Neural cell (in vitro differentiated cells): ENCODE measurements at regions not wholly inside any gene's neighbourhood (a gene's known extent, or its start where the extent isn't known, plus 50 kb on each side); places are given as distances from the start of the nearest gene placed in this dataset.

Experiments
- H2AFZ ChIP-seq: fragments of 200-600, 300-800 bp; sonication (generic), shearing (Covaris generic); 2 replicates; pipeline ENCODE4 v1.6.0; 2014; ENCODE audit warnings: low read depth, mild to moderate bottlenecking, antibody characterized with exemption, low read length, moderate library complexity
- H3F3A ChIP-seq: fragments of 200-600 bp; shearing (Covaris generic); 2 replicates; pipeline ENCODE4 v1.6.1; 2016; ENCODE audit warnings: mild to moderate bottlenecking, moderate library complexity, mixed read lengths, antibody characterized with exemption, low read length; ENCODE audit not compliant: insufficient read depth, poor library complexity, severe bottlenecking
- H3K27ac ChIP-seq: fragments of 200-600, 300-800 bp; sonication (generic), shearing (Covaris generic); 2 replicates; pipeline ENCODE4 v1.5.1; 2014; ENCODE audit warnings: mild to moderate bottlenecking, low read length, moderate library complexity
- H3K27me3 ChIP-seq: fragments of 300-800, 200-600 bp; sonication (generic), shearing (Covaris generic); 2 replicates; pipeline ENCODE4 v1.6.0; 2014; ENCODE audit warnings: mild to moderate bottlenecking, low read depth, low read length, moderate library complexity; ENCODE audit not compliant: insufficient read depth
- H3K36me3 ChIP-seq: fragments of 300-800, 200-600 bp; sonication (generic), shearing (Covaris generic); 2 replicates; pipeline ENCODE4 v1.5.1; 2014; ENCODE audit warnings: mild to moderate bottlenecking, antibody characterized with exemption, low read length, moderate library complexity; ENCODE audit not compliant: insufficient read depth
- H3K4me2 ChIP-seq: fragments of 300-800, 200-600 bp; sonication (generic), shearing (Covaris generic); 2 replicates; pipeline ENCODE4 v1.6.0; 2014; ENCODE audit warnings: mild to moderate bottlenecking, low read length
- H3K4me3 ChIP-seq: fragments of 300-800, 200-600 bp; sonication (generic), shearing (Covaris generic); 2 replicates; pipeline ENCODE4 v1.5.1; 2014; ENCODE audit warnings: mild to moderate bottlenecking, low read length, moderate library complexity
- H3K79me2 ChIP-seq: fragments of 200-600 bp; shearing (Covaris generic); replicated peaks from 2 replicates; pipeline ENCODE4 v1.6.0; 2014; ENCODE audit warnings: mild to moderate bottlenecking, low read length, moderate library complexity; ENCODE audit not compliant: insufficient read depth
- H3K9ac ChIP-seq: fragments of 300-800, 200-600 bp; sonication (generic), shearing (Covaris generic); 2 replicates; pipeline ENCODE4 v1.6.1; 2016; ENCODE audit warnings: mild to moderate bottlenecking, low read length, mixed read lengths
- H3K9me2 ChIP-seq: fragments of 200-600 bp; shearing (Covaris generic); 2 replicates; pipeline ENCODE4 v1.6.1; 2016; ENCODE audit warnings: mild to moderate bottlenecking, low read length, mixed read lengths; ENCODE audit not compliant: insufficient read depth
- H3K9me3 ChIP-seq: fragments of 200-600, 300-800 bp; sonication (generic), shearing (Covaris generic); 2 replicates; pipeline ENCODE4 v1.6.1; 2016; ENCODE audit warnings: mild to moderate bottlenecking, mixed run types, low read length, moderate library complexity, mixed read lengths
- H4K20me1 ChIP-seq: fragments of 200-600 bp; shearing (Covaris generic); 2 replicates; pipeline ENCODE4 v1.6.1; 2016; ENCODE audit warnings: mild to moderate bottlenecking, mixed run types; ENCODE audit not compliant: insufficient read depth
- CTCF ChIP-seq: fragments of 450-650 bp; IDR thresholded peaks from 2 replicates; pipeline ENCODE4 v1.5.1; 2014; ENCODE audit warnings: antibody characterized with exemption, mild to moderate bottlenecking, moderate library complexity; ENCODE audit not compliant: poor library complexity, severe bottlenecking
- EP300 ChIP-seq: fragments of 450-650 bp; conservative IDR thresholded peaks from 2 replicates; pipeline ENCODE4 v1.6.1; 2014; ENCODE audit warnings: antibody characterized with exemption, mild to moderate bottlenecking, moderate library complexity; ENCODE audit not compliant: poor library complexity, severe bottlenecking
- EZH2 ChIP-seq: fragments of 200-600, 300-800 bp; shearing (Covaris generic), sonication (generic); IDR thresholded peaks from 2 replicates; pipeline ENCODE4 v1.6.1; 2014; ENCODE audit warnings: antibody characterized with exemption, low read length, borderline replicate concordance, mild to moderate bottlenecking; ENCODE audit not compliant: insufficient read depth, poor library complexity, severe bottlenecking
- MXI1 ChIP-seq: fragments of 450-650 bp; conservative IDR thresholded peaks from 2 replicates; pipeline ENCODE4 v1.6.1; 2014; ENCODE audit warnings: antibody characterized with exemption, mild to moderate bottlenecking; ENCODE audit not compliant: poor library complexity, severe bottlenecking
- POLR2AphosphoS5 ChIP-seq: IDR thresholded peaks from 2 replicates; pipeline ENCODE4 v1.6.1; 2012
- RAD21 ChIP-seq: fragments of 450-650 bp; conservative IDR thresholded peaks from 2 replicates; pipeline ENCODE4 v1.6.1; 2014; ENCODE audit warnings: antibody characterized with exemption, mild to moderate bottlenecking, moderate library complexity
- REST ChIP-seq: IDR thresholded peaks from 2 replicates; pipeline ENCODE4 v1.6.1; 2012; ENCODE audit warnings: borderline replicate concordance
- SMC3 ChIP-seq: fragments of 450-650 bp; conservative IDR thresholded peaks from 2 replicates; pipeline ENCODE4 v1.6.1; 2014; ENCODE audit warnings: antibody characterized with exemption, mild to moderate bottlenecking, moderate library complexity; ENCODE audit not compliant: poor library complexity
- TAF1 ChIP-seq: IDR thresholded peaks from 2 replicates; pipeline ENCODE4 v1.6.1; 2012; ENCODE audit warnings: low read depth

GRCh38 chr2:174681099-174682006, 82.9 kb downstream of the CHRNA1 start:
- Histone ChIP-seq H3K9me3 (no peaks in the 10 kb centered on the region), H2AFZ (no peak overlapping the region), H3K9me2 (no peaks in the 10 kb centered on the region), H3K27ac (no peak overlapping the region), H3K27me3 (peaks cover 38% of the 10 kb centered on the region), H3K4me2 (peak overlapping the region; percentile 59), H3F3A (no peaks in the 10 kb centered on the region), H3K36me3 (no peaks in the 10 kb centered on the region), H3K79me2 (no peaks in the 10 kb centered on the region), H4K20me1 (no peaks in the 10 kb centered on the region), H3K4me3 (peak overlapping the region; percentile 81), H3K9ac (no peak overlapping the region)
- TF ChIP-seq MXI1 (no peak), TAF1 (no peak), POLR2AphosphoS5 (no peak), EZH2 (no peak), SMC3 (no peak), RAD21 (no peak), REST (no peak), EP300 (no peak), CTCF (no peak)

GRCh38 chr2:174680221-174680620, 82.6 kb upstream of the WIPF1 start:
- TF ChIP-seq EZH2 (no peak), REST (no peak), RAD21 (no peak), CTCF (no peak), MXI1 (no peak), POLR2AphosphoS5 (no peak), SMC3 (no peak), EP300 (no peak)
- H3K4me3 ChIP-seq, result no peak overlapping the region
- H3K4me2 ChIP-seq, result no peak overlapping the region
- H3K9me3 ChIP-seq, result no peaks in the 10 kb centered on the region
- H3K27ac ChIP-seq, result no peak overlapping the region
- H4K20me1 ChIP-seq, result no peaks in the 10 kb centered on the region
- H3K27me3 ChIP-seq, result peaks cover 38% of the 10 kb centered on the region
- no peak overlapping the region for H2AFZ ChIP-seq
- H3K79me2 ChIP-seq, result no peaks in the 10 kb centered on the region
- H3K9ac ChIP-seq, result no peak overlapping the region
- H3K9me2 ChIP-seq, result no peaks in the 10 kb centered on the region
- no peaks in the 10 kb centered on the region for H3K36me3 ChIP-seq
- no peaks in the 10 kb centered on the region for H3F3A ChIP-seq
